HL-60 (cell line): ENCODE measurements at regions not wholly inside any gene's neighbourhood (a gene's known extent, or its start where the extent isn't known, plus 50 kb on each side); places are given as distances from the start of the nearest gene placed in this dataset.

Experiments used
- POLR2AphosphoS5 ChIP-seq: IDR thresholded peaks from 2 replicates; pipeline ENCODE4 v1.6.1; 2012; ENCODE audit warnings: low read depth
- TF ChIP-seq, protein P1 (sequence below): IDR thresholded peaks from one replicate; pipeline ENCODE4 v1.5.1; 2011; ENCODE audit warnings: low read length, control low read depth, inconsistent platforms; ENCODE audit not compliant: insufficient read depth

DNA sequence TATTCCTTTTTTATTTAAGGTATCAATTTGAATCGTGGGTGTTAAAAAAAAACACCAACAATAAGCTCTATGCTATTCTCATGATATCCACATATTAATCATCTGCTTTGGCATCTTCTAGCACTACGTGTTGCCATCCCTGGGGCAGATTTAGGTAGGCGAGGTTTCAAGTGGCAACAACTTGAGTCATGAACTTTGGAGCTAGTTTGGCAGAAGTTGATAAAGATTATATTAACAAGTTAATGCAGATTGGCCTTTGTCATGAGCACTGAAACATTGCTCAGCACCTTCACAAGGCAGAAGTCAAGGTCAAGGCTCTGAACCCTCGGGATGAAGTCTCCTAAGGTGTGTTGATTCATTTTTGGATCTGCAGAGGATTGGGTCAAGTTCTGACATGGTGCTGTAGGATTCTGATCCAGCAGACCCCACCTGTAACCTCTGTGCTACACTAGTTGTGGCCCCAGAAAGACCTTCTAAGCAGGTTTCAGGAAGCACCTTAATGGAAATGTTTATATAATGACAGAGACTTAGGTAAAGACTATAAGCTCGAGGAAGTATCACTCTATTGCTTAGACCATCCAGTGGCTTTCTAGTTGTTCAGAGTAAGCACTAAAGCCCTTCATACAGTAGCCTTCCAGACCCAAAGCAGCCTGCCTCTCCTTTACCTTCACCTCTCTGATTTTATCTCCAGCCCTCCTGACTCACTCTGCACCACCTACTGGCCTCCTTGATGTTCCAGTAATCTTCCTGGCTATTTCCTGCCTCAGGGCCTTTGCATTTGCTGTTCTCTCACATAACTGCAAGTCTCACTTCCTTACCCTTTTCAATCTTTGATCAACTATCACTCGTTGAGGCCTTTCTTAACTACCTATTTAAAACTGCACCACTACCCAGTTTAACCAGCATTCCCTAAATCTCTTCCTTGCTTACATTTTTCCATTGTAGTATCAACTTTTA lies 117.0 kb upstream of the SLC4A4 start:
- TF ChIP-seq, protein P1, sequence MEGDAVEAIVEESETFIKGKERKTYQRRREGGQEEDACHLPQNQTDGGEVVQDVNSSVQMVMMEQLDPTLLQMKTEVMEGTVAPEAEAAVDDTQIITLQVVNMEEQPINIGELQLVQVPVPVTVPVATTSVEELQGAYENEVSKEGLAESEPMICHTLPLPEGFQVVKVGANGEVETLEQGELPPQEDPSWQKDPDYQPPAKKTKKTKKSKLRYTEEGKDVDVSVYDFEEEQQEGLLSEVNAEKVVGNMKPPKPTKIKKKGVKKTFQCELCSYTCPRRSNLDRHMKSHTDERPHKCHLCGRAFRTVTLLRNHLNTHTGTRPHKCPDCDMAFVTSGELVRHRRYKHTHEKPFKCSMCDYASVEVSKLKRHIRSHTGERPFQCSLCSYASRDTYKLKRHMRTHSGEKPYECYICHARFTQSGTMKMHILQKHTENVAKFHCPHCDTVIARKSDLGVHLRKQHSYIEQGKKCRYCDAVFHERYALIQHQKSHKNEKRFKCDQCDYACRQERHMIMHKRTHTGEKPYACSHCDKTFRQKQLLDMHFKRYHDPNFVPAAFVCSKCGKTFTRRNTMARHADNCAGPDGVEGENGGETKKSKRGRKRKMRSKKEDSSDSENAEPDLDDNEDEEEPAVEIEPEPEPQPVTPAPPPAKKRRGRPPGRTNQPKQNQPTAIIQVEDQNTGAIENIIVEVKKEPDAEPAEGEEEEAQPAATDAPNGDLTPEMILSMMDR: no peak
- TF ChIP-seq POLR2AphosphoS5: no peak
